SK-N-MC (cell line): ENCODE measurements at regions not wholly inside any gene's neighbourhood (a gene's known extent, or its start where the extent isn't known, plus 50 kb on each side); places are given as distances from the start of the nearest gene placed in this dataset.

Experiments
- DNase-seq: peaks from one replicate; pipeline ENCODE4 v3.0.0-alpha.2; 2011; ENCODE audit warnings: low read depth, low spot score
- H3K27ac ChIP-seq: fragments of 200-600 bp; sonication (generic); 2 replicates; pipeline ENCODE4 v1.5.1; 2016; ENCODE audit warnings: mixed run types
- H3K36me3 ChIP-seq: fragments of 200-600 bp; sonication (generic); 2 replicates; pipeline ENCODE4 v1.6.1; 2017; ENCODE audit warnings: antibody characterized with exemption, low read length, mixed read lengths; ENCODE audit not compliant: insufficient read depth
- H3K4me3 ChIP-seq: fragments of 200-600 bp; sonication (generic); 2 replicates; pipeline ENCODE4 v1.5.1; 2016
- H3K9ac ChIP-seq: fragments of 200-600 bp; sonication (generic); 2 replicates; pipeline ENCODE4 v1.8.0; 2017; ENCODE audit warnings: mixed run types, mixed read lengths; ENCODE audit not compliant: insufficient read length
- H3K9me3 ChIP-seq: fragments of 200-600 bp; sonication (generic); 2 replicates; pipeline ENCODE4 v1.6.1; 2017; ENCODE audit warnings: low read depth, mild to moderate bottlenecking, antibody characterized with exemption, low read length, moderate library complexity, mixed read lengths
- EZH2 ChIP-seq: fragments of 200-600 bp; sonication (generic); IDR thresholded peaks from one replicate; pipeline ENCODE4 v1.6.1; 2017; ENCODE audit warnings: antibody characterized with exemption
- FOXP2 ChIP-seq: optimal IDR thresholded peaks from 2 replicates; pipeline ENCODE3; 2011; ENCODE audit warnings: mild to moderate bottlenecking, moderate library complexity; ENCODE audit not compliant: insufficient read depth; ENCODE audit errors: extremely low read length, control extremely low read depth
- POLR2AphosphoS5 ChIP-seq: IDR thresholded peaks from 2 replicates; pipeline ENCODE4 v1.6.1; 2012; ENCODE audit warnings: mild to moderate bottlenecking, low read depth, low read length, borderline replicate concordance

- DNase-seq = no peak
- no peak overlapping the region for H3K4me3 ChIP-seq
- no peak overlapping the region for H3K27ac ChIP-seq
- no peaks in the 10 kb centered on the region for H3K36me3 ChIP-seq
- H3K9ac ChIP-seq = no peak overlapping the region
- TF ChIP-seq FOXP2 (no peak), POLR2AphosphoS5 (no peak), EZH2 (no peak)
- H3K9me3 ChIP-seq = no peaks in the 10 kb centered on the region
Measured at GRCh38 chr11:127070808-127071207, 70.2 kb upstream of the KIRREL3 start.

DNA sequence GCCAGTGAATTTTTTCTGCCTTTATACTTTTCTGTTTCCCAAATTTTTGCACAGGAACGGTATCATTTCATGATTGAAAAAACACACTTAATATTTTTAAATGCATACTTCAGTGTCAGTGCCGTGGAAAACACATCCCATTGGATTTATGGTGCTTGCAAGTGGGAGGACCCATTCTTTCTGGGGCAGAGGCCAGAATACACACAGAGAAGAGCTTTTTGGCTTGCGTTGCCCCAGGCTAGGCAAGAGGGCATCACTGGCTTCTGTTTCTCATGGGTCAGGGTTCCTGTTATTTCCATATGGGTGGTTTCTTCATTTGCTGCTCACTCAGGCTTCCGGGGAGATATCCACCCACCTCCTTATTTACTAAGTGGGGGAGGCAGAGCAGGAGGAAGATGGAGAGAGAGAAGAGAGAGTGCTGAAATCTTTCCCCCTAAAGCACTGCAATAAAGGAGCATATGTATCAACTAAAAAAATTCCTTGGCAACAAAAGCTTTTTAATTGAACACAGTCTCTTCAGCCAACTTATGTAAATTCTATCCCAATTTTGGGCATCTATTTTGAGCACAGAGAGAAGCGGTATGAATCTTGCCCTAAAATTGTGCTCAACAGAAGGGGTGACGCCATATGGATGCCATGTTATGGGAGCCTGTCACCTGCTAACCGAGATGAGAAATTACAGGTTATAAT, 66.0 kb upstream of the KIRREL3 start:
- H3K9ac ChIP-seq = no peak overlapping the region
- no peaks in the 10 kb centered on the region for H3K9me3 ChIP-seq
- no peaks in the 10 kb centered on the region for H3K36me3 ChIP-seq
- H3K4me3 ChIP-seq = no peak overlapping the region
- H3K27ac ChIP-seq = no peak overlapping the region
- TF ChIP-seq POLR2AphosphoS5 (no peak), EZH2 (no peak), FOXP2 (no peak)
- no peak for DNase-seq

GRCh38 chr11:127063241-127063640, 62.7 kb upstream of the KIRREL3 start:
- Histone ChIP-seq H3K9ac (no peak overlapping the region), H3K27ac (no peak overlapping the region), H3K9me3 (no peaks in the 10 kb centered on the region), H3K4me3 (no peak overlapping the region), H3K36me3 (no peaks in the 10 kb centered on the region)
- TF ChIP-seq EZH2 (no peak), POLR2AphosphoS5 (no peak), FOXP2 (no peak)
- no peak for DNase-seq

DNA sequence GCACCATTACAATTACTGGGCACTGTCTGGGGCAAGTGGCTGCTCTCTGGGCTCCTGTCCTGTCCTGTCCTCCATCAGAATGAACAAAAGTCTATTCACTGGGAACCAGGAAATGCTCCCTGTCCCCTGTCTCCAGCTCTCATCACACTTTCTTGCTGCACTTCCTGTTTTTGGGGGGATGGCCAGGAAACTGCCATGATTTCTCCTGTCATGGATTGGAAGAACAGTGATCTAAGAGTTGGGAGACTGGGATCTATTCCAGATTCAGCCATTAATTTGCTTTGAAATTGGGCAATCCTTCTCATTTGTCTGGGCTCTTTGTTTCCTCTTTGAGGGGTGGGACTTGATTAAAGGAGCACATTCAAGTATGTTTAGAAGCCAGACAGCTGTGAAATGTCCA, 61.4 kb upstream of the KIRREL3 start:
- Histone ChIP-seq H3K4me3 (no peak overlapping the region), H3K9me3 (no peaks in the 10 kb centered on the region), H3K9ac (no peak overlapping the region), H3K27ac (no peak overlapping the region), H3K36me3 (no peaks in the 10 kb centered on the region)
- TF ChIP-seq EZH2 (no peak), POLR2AphosphoS5 (no peak), FOXP2 (no peak)
- DNase-seq = no peak

DNA sequence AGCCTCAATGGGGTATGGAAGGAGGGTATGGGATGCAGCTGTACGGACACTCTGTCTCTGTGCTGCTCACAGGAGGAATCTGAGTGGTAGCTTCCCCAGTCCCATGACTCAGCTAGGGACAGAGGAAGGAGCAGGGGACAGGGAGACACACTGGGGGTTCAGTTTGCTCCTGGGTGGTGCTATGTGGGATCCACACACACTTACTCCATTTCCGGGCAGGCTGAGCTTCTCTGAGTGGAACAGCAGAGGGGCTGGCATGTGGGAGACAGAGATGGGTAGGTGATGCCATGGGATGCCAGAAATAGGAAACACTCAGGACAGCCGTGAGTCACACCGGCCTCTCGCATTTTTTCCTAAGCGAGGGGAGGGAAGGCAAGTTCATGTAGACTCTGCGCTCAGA, 59.2 kb upstream of the KIRREL3 start:
- H3K9ac ChIP-seq = no peak overlapping the region
- TF ChIP-seq EZH2 (no peak), FOXP2 (no peak), POLR2AphosphoS5 (no peak)
- no peak overlapping the region for H3K27ac ChIP-seq
- DNase-seq = no peak
- H3K4me3 ChIP-seq = no peak overlapping the region
- H3K9me3 ChIP-seq = no peaks in the 10 kb centered on the region
- H3K36me3 ChIP-seq = no peaks in the 10 kb centered on the region

- Histone ChIP-seq H3K9ac (no peak overlapping the region), H3K4me3 (no peak overlapping the region), H3K36me3 (no peaks in the 10 kb centered on the region), H3K9me3 (no peaks in the 10 kb centered on the region), H3K27ac (no peak overlapping the region)
- DNase-seq = no peak
- TF ChIP-seq POLR2AphosphoS5 (no peak), FOXP2 (no peak), EZH2 (no peak)
Measured at GRCh38 chr11:127059286-127059685, 58.7 kb upstream of the KIRREL3 start.

DNA sequence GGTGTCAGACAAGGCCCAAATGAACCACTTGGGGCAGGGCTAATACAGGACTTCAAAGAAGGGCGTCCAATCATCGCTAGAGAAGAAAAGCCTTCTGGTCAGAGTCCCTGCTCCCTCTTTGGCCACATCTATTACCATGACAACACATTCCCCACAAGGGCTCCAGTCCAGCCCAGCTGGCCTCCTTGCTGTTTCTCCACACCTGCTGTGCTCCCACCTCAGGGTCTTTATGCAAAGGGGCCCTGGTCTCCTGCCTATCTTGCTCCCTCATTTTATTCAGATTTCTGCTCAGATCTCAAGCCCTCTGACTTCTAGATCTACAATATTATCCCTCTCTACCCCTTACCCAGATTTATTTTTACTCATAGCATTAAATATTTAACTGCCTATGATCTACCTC, 58.0 kb upstream of the KIRREL3 start:
- Histone ChIP-seq H3K9ac (no peak overlapping the region), H3K36me3 (no peaks in the 10 kb centered on the region), H3K4me3 (no peak overlapping the region), H3K27ac (no peak overlapping the region), H3K9me3 (no peaks in the 10 kb centered on the region)
- TF ChIP-seq FOXP2 = no peak
- TF ChIP-seq EZH2 = no peak
- TF ChIP-seq POLR2AphosphoS5 = no peak
- no peak for DNase-seq

DNA sequence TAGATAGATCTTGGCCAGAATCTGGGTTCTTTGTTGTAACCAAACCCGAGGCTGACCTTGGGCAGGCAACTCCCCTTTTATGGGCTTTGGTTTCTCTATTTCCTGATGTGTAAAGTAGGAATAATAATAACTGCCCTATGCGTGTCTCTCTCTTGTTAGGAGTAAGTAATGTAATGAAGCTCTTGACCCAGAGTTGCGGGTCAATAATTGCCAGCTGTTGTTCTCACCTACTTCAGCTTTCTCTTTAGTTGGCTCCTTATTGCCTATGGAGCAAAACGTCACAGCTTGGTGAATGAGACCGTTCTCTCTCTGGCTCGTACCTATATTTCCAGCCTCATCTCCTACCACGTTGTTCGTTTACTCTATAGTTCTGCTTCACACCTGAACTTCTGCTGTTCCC, 56.6 kb upstream of the KIRREL3 start:
- Histone ChIP-seq H3K4me3 (no peak overlapping the region), H3K9ac (no peak overlapping the region), H3K36me3 (no peaks in the 10 kb centered on the region), H3K9me3 (no peaks in the 10 kb centered on the region), H3K27ac (no peak overlapping the region)
- TF ChIP-seq FOXP2 (no peak), POLR2AphosphoS5 (no peak), EZH2 (no peak)
- no peak for DNase-seq
